ENCODE measurements at regions not wholly inside any gene's neighbourhood (a gene's known extent, or its start where the extent isn't known, plus 50 kb on each side); places are given as distances from the start of the nearest gene placed in this dataset.
A peak's percentile ranks its signal among the peaks of the same experiment; 100 is the strongest.

- dilution Hi-C loops (cut with HindIII; ENCODE audit: low sequenced_read_pairs, unreplicated experiment) (no loop called here), intact Hi-C loops (cut with micrococcal nuclease) (no loop called here), in situ Hi-C loops (cut with MboI; ENCODE audit: low sequenced_read_pairs) (no loop called here)
- Histone ChIP-seq H2BK120ac (ENCODE audit: low read depth, low read length) (no peak overlapping the region), H3K9me1 (ENCODE audit: insufficient read depth, low read length) (no peaks in the 10 kb centered on the region), H3K27ac (ENCODE audit: insufficient read depth, low read length) (no peak overlapping the region), H2AK5ac (ENCODE audit: low read depth, low read length) (no peak overlapping the region), H3K23ac (ENCODE audit: low read depth, low read length) (no peak overlapping the region), H3K4me2 (ENCODE audit: low read depth, low read length) (no peak overlapping the region), H2BK15ac (ENCODE audit: low read depth, low read length) (no peak overlapping the region), H3K18ac (ENCODE audit: low read depth, low read length) (no peak overlapping the region), H3K9ac (ENCODE audit: low read depth, low read length) (no peak overlapping the region), H3K56ac (ENCODE audit: extremely low read depth, insufficient read depth, low read length) (no peak overlapping the region), H3K27me3 (ENCODE audit: control insufficient read depth, insufficient read depth, low read length) (no peaks in the 10 kb centered on the region), H4K5ac (ENCODE audit: low read depth, low read length) (no peak overlapping the region), H3K36me3 (ENCODE audit: control insufficient read depth, insufficient read depth, low read length) (no peaks in the 10 kb centered on the region), H3K79me1 (ENCODE audit: low read depth in 1 of 2, low read length in 2 of 2) (no peaks in the 10 kb centered on the region), H3K4me3 (ENCODE audit: insufficient read depth, low read depth, low read length) (no peak overlapping the region), H3K4ac (ENCODE audit: low read depth, low read length) (no peak overlapping the region), H4K20me1 (ENCODE audit: insufficient read depth, low read length) (no peaks in the 10 kb centered on the region), H2AFZ (replicated peaks; ENCODE audit: low read length, poor library complexity) (no peak overlapping the region), H3K4me1 (ENCODE audit: control insufficient read depth, insufficient read depth, low read length) (no peaks in the 10 kb centered on the region), H4K91ac (ENCODE audit: insufficient read depth, low read depth, low read length) (no peak overlapping the region), H3K14ac (replicated peaks; ENCODE audit: low read depth, low read length) (no peak overlapping the region), H2AK9ac (replicated peaks; ENCODE audit: low read depth, low read length, poor library complexity) (no peak overlapping the region), H3K9me3 (ENCODE audit: control insufficient read depth, insufficient read depth, low read length) (peaks cover 12% of the 10 kb centered on the region), H2BK20ac (ENCODE audit: low read depth, low read length) (no peak overlapping the region), H2BK5ac (ENCODE audit: low read depth, low read length, poor library complexity, severe bottlenecking) (no peak overlapping the region), H4K8ac (ENCODE audit: low read depth in 2 of 2, low read length in 2 of 2) (no peak overlapping the region)
- no TSS peak for BruUV-seq (replicated peaks)
- no peak for TF ChIP-seq POLR2A (IDR thresholded peaks at IDR 0.05; ENCODE audit: low read depth, low read length)
- peak; percentile 64 for TF ChIP-seq CEBPB (IDR thresholded peaks at IDR 0.05; ENCODE audit: low read depth, low read length)
- no peak for TF ChIP-seq USF2 (IDR thresholded peaks at IDR 0.05; ENCODE audit: low read depth, low read length)
- WGBS, 2 experiments (ENCODE audit: extremely low coverage in 2 of 2, insufficient read length in 1 of 2): no CpG with 5 or more reads among the region's 5 CpGs
- no peak for ATAC-seq (ENCODE audit: low read depth)
- no peak for DNase-seq
- ChIA-PET POLR2A (ENCODE audit: unreplicated experiment) (no interaction called here), CTCF (no interaction called here)
Measured at GRCh38 chr2:78051480-78051879, 529.3 kb upstream of the LRRTM4 start.

Data from IMR-90 (cell line).